ENCODE measurements at regions not wholly inside any gene's neighbourhood (a gene's known extent, or its start where the extent isn't known, plus 50 kb on each side); places are given as distances from the start of the nearest gene placed in this dataset.

DNA sequence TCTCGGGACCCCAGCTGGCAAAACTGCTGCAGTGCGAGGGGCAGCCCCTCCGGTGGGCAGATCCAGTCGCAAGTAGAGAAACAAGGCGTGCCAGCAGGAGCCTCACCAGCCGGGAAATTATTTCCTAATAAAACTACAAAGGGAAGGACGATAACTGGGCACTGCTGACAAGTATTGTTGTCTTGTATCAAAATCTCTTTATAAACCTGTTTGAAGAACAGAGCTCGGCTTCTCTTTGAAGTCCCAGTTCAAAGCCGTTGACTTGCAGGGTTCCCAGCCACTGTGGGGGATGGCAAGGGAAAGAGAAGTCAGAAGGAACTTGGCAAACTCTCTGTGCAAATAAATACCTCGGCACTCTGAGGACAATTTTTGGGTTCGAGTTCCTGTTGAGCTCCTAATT, 504.5 kb downstream of the CD83 start:
- Histone ChIP-seq H3F3A (ENCODE audit: insufficient read depth, low read length, poor library complexity, severe bottlenecking) (no peaks in the 10 kb centered on the region), H3K9me3 (ENCODE audit: low read length) (no peaks in the 10 kb centered on the region), H4K20me1 (ENCODE audit: insufficient read depth) (no peaks in the 10 kb centered on the region), H3K27me3 (ENCODE audit: insufficient read depth, low read depth, low read length) (no peaks in the 10 kb centered on the region), H3K27ac (ENCODE audit: low read length) (no peak overlapping the region), H3K36me3 (ENCODE audit: insufficient read depth, low read length) (no peaks in the 10 kb centered on the region), H3K9ac (ENCODE audit: low read length) (no peak overlapping the region), H2AFZ (ENCODE audit: low read depth, low read length) (no peak overlapping the region), H3K4me2 (ENCODE audit: low read length) (no peak overlapping the region), H3K79me2 (replicated peaks; ENCODE audit: insufficient read depth, low read length) (no peaks in the 10 kb centered on the region), H3K4me3 (ENCODE audit: low read length) (no peak overlapping the region), H3K9me2 (ENCODE audit: insufficient read depth, low read length) (no peaks in the 10 kb centered on the region)
- TF ChIP-seq POLR2AphosphoS5 (IDR thresholded peaks at IDR 0.05) = no peak
- TF ChIP-seq, protein P1, sequence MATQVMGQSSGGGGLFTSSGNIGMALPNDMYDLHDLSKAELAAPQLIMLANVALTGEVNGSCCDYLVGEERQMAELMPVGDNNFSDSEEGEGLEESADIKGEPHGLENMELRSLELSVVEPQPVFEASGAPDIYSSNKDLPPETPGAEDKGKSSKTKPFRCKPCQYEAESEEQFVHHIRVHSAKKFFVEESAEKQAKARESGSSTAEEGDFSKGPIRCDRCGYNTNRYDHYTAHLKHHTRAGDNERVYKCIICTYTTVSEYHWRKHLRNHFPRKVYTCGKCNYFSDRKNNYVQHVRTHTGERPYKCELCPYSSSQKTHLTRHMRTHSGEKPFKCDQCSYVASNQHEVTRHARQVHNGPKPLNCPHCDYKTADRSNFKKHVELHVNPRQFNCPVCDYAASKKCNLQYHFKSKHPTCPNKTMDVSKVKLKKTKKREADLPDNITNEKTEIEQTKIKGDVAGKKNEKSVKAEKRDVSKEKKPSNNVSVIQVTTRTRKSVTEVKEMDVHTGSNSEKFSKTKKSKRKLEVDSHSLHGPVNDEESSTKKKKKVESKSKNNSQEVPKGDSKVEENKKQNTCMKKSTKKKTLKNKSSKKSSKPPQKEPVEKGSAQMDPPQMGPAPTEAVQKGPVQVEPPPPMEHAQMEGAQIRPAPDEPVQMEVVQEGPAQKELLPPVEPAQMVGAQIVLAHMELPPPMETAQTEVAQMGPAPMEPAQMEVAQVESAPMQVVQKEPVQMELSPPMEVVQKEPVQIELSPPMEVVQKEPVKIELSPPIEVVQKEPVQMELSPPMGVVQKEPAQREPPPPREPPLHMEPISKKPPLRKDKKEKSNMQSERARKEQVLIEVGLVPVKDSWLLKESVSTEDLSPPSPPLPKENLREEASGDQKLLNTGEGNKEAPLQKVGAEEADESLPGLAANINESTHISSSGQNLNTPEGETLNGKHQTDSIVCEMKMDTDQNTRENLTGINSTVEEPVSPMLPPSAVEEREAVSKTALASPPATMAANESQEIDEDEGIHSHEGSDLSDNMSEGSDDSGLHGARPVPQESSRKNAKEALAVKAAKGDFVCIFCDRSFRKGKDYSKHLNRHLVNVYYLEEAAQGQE (IDR thresholded peaks at IDR 0.05; ENCODE audit: borderline replicate concordance) = no peak
- no peak for TF ChIP-seq EZH2 (IDR thresholded peaks at IDR 0.05; ENCODE audit: borderline replicate concordance, insufficient read depth, low read length, poor library complexity, severe bottlenecking)
- TF ChIP-seq EP300 (conservative IDR thresholded peaks at IDR 0.05; ENCODE audit: poor library complexity, severe bottlenecking) = no peak
- TF ChIP-seq, protein P2, sequence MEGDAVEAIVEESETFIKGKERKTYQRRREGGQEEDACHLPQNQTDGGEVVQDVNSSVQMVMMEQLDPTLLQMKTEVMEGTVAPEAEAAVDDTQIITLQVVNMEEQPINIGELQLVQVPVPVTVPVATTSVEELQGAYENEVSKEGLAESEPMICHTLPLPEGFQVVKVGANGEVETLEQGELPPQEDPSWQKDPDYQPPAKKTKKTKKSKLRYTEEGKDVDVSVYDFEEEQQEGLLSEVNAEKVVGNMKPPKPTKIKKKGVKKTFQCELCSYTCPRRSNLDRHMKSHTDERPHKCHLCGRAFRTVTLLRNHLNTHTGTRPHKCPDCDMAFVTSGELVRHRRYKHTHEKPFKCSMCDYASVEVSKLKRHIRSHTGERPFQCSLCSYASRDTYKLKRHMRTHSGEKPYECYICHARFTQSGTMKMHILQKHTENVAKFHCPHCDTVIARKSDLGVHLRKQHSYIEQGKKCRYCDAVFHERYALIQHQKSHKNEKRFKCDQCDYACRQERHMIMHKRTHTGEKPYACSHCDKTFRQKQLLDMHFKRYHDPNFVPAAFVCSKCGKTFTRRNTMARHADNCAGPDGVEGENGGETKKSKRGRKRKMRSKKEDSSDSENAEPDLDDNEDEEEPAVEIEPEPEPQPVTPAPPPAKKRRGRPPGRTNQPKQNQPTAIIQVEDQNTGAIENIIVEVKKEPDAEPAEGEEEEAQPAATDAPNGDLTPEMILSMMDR (IDR thresholded peaks at IDR 0.05; ENCODE audit: poor library complexity, severe bottlenecking) = no peak
- no peak for TF ChIP-seq RAD21 (conservative IDR thresholded peaks at IDR 0.05)
- no peak for TF ChIP-seq TAF1 (IDR thresholded peaks at IDR 0.05; ENCODE audit: low read depth)

DNA sequence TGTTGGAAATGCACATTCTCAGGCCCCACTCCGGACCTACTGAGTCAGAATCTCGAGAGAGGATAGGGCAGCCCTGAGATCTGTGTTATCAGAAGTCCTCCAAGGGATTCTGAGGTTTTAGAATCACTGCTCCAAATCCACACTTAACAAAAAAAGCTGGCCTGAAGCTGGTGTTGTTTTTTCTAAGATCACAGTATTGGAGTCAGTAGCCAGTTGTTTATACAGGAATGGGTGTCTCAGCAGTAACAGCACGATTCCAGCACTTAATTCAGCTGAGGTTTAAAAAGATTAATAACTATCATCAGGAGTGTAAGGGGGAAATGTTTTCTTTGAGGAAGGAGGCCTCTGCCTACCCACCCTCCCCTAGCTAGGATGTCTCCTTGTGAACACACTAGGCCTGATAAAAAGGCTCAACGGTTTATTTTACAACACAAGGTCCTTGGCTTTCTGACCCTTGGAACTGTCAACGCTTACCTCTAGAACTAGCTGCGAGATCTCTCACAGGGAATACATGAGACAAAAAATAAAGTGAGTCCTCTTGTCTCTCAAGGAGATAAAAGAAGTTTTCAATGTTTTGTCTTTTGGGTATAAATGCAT, 505.4 kb downstream of the CD83 start:
- Histone ChIP-seq H3K79me2 (replicated peaks; ENCODE audit: insufficient read depth, low read length) (no peaks in the 10 kb centered on the region), H3K36me3 (ENCODE audit: insufficient read depth, low read length) (no peaks in the 10 kb centered on the region), H3K9ac (ENCODE audit: low read length) (no peak overlapping the region), H3F3A (ENCODE audit: insufficient read depth, low read length, poor library complexity, severe bottlenecking) (no peaks in the 10 kb centered on the region), H2AFZ (ENCODE audit: low read depth, low read length) (no peak overlapping the region), H4K20me1 (ENCODE audit: insufficient read depth) (no peaks in the 10 kb centered on the region), H3K4me3 (ENCODE audit: low read length) (no peak overlapping the region), H3K27ac (ENCODE audit: low read length) (no peak overlapping the region), H3K9me2 (ENCODE audit: insufficient read depth, low read length) (no peaks in the 10 kb centered on the region), H3K4me2 (ENCODE audit: low read length) (no peak overlapping the region), H3K27me3 (ENCODE audit: insufficient read depth, low read depth, low read length) (no peaks in the 10 kb centered on the region), H3K9me3 (ENCODE audit: low read length) (no peaks in the 10 kb centered on the region)
- no peak for TF ChIP-seq SMC3 (conservative IDR thresholded peaks at IDR 0.05; ENCODE audit: poor library complexity)
- TF ChIP-seq RAD21 (conservative IDR thresholded peaks at IDR 0.05) = no peak
- no peak for TF ChIP-seq EP300 (conservative IDR thresholded peaks at IDR 0.05; ENCODE audit: poor library complexity, severe bottlenecking)
- TF ChIP-seq MXI1 (conservative IDR thresholded peaks at IDR 0.05; ENCODE audit: poor library complexity, severe bottlenecking) = no peak
- TF ChIP-seq TAF1 (IDR thresholded peaks at IDR 0.05; ENCODE audit: low read depth) = no peak
- TF ChIP-seq POLR2AphosphoS5 (IDR thresholded peaks at IDR 0.05) = no peak
